ENCODE measurements at regions not wholly inside any gene's neighbourhood (a gene's known extent, or its start where the extent isn't known, plus 50 kb on each side); places are given as distances from the start of the nearest gene placed in this dataset.

GRCh38 chr5:86768699-86769202, 151.0 kb downstream of the COX7C start:
- TF ChIP-seq CTCF (IDR thresholded peaks at IDR 0.05) (no peak), ETV6 (CRISPR knock-in tag; IDR thresholded peaks at IDR 0.05) (no peak), ATF3 (CRISPR knock-in tag; conservative IDR thresholded peaks at IDR 0.05) (no peak), ESRRA (CRISPR knock-in tag; IDR thresholded peaks at IDR 0.05; ENCODE audit: borderline replicate concordance) (no peak), ZNF263 (CRISPR knock-in tag; IDR thresholded peaks at IDR 0.05; ENCODE audit: low read depth) (no peak), ZNF512 (CRISPR knock-in tag; IDR thresholded peaks at IDR 0.05; ENCODE audit: borderline replicate concordance) (no peak), SP1 (CRISPR knock-in tag; conservative IDR thresholded peaks at IDR 0.05) (no peak), CBFB (CRISPR knock-in tag; IDR thresholded peaks at IDR 0.05; ENCODE audit: low read depth) (no peak), SOX15 (CRISPR knock-in tag; IDR thresholded peaks at IDR 0.05) (no peak), STAT6 (CRISPR knock-in tag; conservative IDR thresholded peaks at IDR 0.05; ENCODE audit: low read depth) (no peak), EMX1 (CRISPR knock-in tag; IDR thresholded peaks at IDR 0.05) (no peak), MAX (CRISPR knock-in tag; IDR thresholded peaks at IDR 0.05) (no peak), FOXP4 (CRISPR knock-in tag; IDR thresholded peaks at IDR 0.05) (no peak), ZNF138 (CRISPR knock-in tag; conservative IDR thresholded peaks at IDR 0.05) (no peak)
